Keratinocyte (primary cell): ENCODE measurements at regions not wholly inside any gene's neighbourhood (a gene's known extent, or its start where the extent isn't known, plus 50 kb on each side); places are given as distances from the start of the nearest gene placed in this dataset.

Experiments used
- CTCF ChIP-seq, 3 experiments: IDR thresholded peaks in 1 of 3; conservative IDR thresholded peaks in 1 of 3; optimal IDR thresholded peaks in 1 of 3; 2 replicates in 2 of 3; 3 replicates in 1 of 3; pipeline versions ENCODE3 to v1.5.1; 2011; ENCODE audit warnings: low read length in 3 of 3, mild to moderate bottlenecking in 3 of 3, moderate library complexity in 2 of 3, control low read depth in 1 of 3, inconsistent platforms in 1 of 3; ENCODE audit not compliant: insufficient read depth in 2 of 3; ENCODE audit errors: extremely low read depth in 1 of 3
- EZH2 ChIP-seq: IDR thresholded peaks from one replicate; pipeline ENCODE4 v1.6.1; 2012; ENCODE audit warnings: inconsistent platforms, mild to moderate bottlenecking, low read length, moderate library complexity

- no peak for TF ChIP-seq CTCF (optimal IDR thresholded peaks at IDR 0.05 in 1 of 3, IDR thresholded peaks at IDR 0.05 in 1 of 3, conservative IDR thresholded peaks at IDR 0.05 in 1 of 3; ENCODE audit: extremely low read depth in 1 of 3, insufficient read depth in 2 of 3, low read length in 3 of 3)
- TF ChIP-seq EZH2, result no peak
Observed at GRCh38 chr3:66659056-66659455, 158.2 kb upstream of the LRIG1 start.
